Astrocyte (in vitro differentiated cells and primary cell): ENCODE measurements at regions not wholly inside any gene's neighbourhood (a gene's known extent, or its start where the extent isn't known, plus 50 kb on each side); places are given as distances from the start of the nearest gene placed in this dataset.

Experiments
- EZH2 ChIP-seq: IDR thresholded peaks from 2 replicates; pipeline ENCODE4 v1.6.1; 2012; ENCODE audit warnings: mild to moderate bottlenecking, low read length, inconsistent platforms; ENCODE audit not compliant: insufficient read depth
- TF ChIP-seq, protein P1 (sequence below): IDR thresholded peaks from 2 replicates; pipeline ENCODE4 v1.5.1; 2011; ENCODE audit warnings: low read depth, mild to moderate bottlenecking, inconsistent platforms, low read length, moderate library complexity; ENCODE audit not compliant: insufficient read depth

DNA sequence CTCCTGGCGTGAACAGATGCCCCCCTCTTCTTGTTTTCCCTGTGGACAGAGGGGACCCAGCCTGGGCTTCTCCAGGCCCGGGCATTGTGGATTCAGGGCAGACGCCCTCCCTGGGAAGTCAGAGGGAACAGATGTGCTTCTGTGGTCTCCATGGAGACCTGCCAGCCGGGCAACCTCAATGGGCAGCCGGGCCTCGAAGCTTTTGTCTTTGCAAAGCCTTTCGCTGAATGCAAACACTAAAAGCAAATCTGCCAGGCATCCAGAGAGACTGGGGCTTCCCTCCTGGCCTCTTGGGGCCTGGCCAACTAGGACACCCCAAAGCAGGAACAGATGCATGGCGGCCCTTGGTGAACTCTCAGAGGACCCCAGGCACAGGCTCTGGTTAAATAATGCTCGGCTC is 370.0 kb upstream of the SULF2 start:
- TF ChIP-seq, protein P1, sequence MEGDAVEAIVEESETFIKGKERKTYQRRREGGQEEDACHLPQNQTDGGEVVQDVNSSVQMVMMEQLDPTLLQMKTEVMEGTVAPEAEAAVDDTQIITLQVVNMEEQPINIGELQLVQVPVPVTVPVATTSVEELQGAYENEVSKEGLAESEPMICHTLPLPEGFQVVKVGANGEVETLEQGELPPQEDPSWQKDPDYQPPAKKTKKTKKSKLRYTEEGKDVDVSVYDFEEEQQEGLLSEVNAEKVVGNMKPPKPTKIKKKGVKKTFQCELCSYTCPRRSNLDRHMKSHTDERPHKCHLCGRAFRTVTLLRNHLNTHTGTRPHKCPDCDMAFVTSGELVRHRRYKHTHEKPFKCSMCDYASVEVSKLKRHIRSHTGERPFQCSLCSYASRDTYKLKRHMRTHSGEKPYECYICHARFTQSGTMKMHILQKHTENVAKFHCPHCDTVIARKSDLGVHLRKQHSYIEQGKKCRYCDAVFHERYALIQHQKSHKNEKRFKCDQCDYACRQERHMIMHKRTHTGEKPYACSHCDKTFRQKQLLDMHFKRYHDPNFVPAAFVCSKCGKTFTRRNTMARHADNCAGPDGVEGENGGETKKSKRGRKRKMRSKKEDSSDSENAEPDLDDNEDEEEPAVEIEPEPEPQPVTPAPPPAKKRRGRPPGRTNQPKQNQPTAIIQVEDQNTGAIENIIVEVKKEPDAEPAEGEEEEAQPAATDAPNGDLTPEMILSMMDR, result no peak
- no peak for TF ChIP-seq EZH2
